GM23338 (cell line): ENCODE measurements at regions not wholly inside any gene's neighbourhood (a gene's known extent, or its start where the extent isn't known, plus 50 kb on each side); places are given as distances from the start of the nearest gene placed in this dataset.
A peak's percentile ranks its signal among the peaks of the same experiment; 100 is the strongest.

Source experiments
- ATAC-seq: fragments of 200-7000 bp; cut with Tn5 transposase; 3 replicates; pipeline ENCODE4 v1.9.1; 2020
- DNase-seq: peaks from one replicate; pipeline ENCODE4 v3.0.0-alpha.2; 2015; ENCODE audit warnings: low spot score
- H2AFZ ChIP-seq: fragments of 200-600 bp; sonication (generic); 2 replicates; pipeline ENCODE4 v1.8.0; 2016; ENCODE audit warnings: antibody characterized with exemption, mild to moderate bottlenecking, moderate library complexity
- H3F3A ChIP-seq: fragments of 200-600 bp; sonication (generic); replicated peaks from 2 replicates; pipeline ENCODE4 v1.8.0; 2017; ENCODE audit warnings: antibody characterized with exemption, mixed run types, low read depth
- H3K27ac ChIP-seq: fragments of 200-600 bp; sonication (generic); 2 replicates; pipeline ENCODE4 v1.6.1; 2016; ENCODE audit warnings: low read depth
- H3K27me3 ChIP-seq: fragments of 200-600 bp; sonication (generic); 2 replicates; pipeline ENCODE4 v1.8.0; 2016; ENCODE audit warnings: mild to moderate bottlenecking, mixed run types, moderate library complexity; ENCODE audit not compliant: insufficient read depth
- H3K36me3 ChIP-seq: fragments of 200-600 bp; sonication (generic); 2 replicates; pipeline ENCODE4 v1.8.0; 2016; ENCODE audit warnings: mild to moderate bottlenecking; ENCODE audit not compliant: insufficient read depth
- H3K4me1 ChIP-seq: fragments of 200-600 bp; sonication (generic); 2 replicates; pipeline ENCODE4 v1.8.0; 2016; ENCODE audit warnings: mild to moderate bottlenecking, moderate library complexity; ENCODE audit not compliant: insufficient read depth
- H3K4me2 ChIP-seq: fragments of 200-600 bp; sonication (generic); 2 replicates; pipeline ENCODE4 v1.7.1; 2017; ENCODE audit warnings: mixed run types
- H3K4me3 ChIP-seq: fragments of 200-600 bp; sonication (generic); 2 replicates; pipeline ENCODE4 v1.6.1; 2016; ENCODE audit warnings: mixed run types
- H3K79me2 ChIP-seq: fragments of 200-600 bp; sonication (generic); replicated peaks from 2 replicates; pipeline ENCODE4 v1.8.0; 2017; ENCODE audit warnings: mild to moderate bottlenecking; ENCODE audit not compliant: insufficient read depth
- H3K9me2 ChIP-seq: fragments of 200-600 bp; sonication (generic); 2 replicates; pipeline ENCODE4 v1.8.0; 2017; ENCODE audit not compliant: insufficient read depth
- H4K20me1 ChIP-seq: fragments of 200-600 bp; sonication (generic); replicated peaks from 2 replicates; pipeline ENCODE4 v1.8.0; 2017; ENCODE audit warnings: mild to moderate bottlenecking; ENCODE audit not compliant: insufficient read depth
- H3K27ac Mint-ChIP-seq: 2 replicates; pipeline ENCODE4 v1.8.0; 2020; ENCODE audit warnings: inconsistent platforms, mild to moderate bottlenecking, moderate library complexity, mixed read lengths
- H3K27me3 Mint-ChIP-seq: 3 replicates; pipeline ENCODE4 v1.8.0; 2022; ENCODE audit warnings: low read depth, mild to moderate bottlenecking, moderate library complexity, mixed read lengths, inconsistent platforms; ENCODE audit not compliant: insufficient read depth, poor library complexity
- H3K36me3 Mint-ChIP-seq: 3 replicates; pipeline ENCODE4 v1.8.0; 2021; ENCODE audit warnings: low read depth, mild to moderate bottlenecking, inconsistent platforms, moderate library complexity, mixed read lengths
- H3K4me1 Mint-ChIP-seq: 3 replicates; pipeline ENCODE4 v1.8.0; 2020; ENCODE audit warnings: mild to moderate bottlenecking, inconsistent platforms, mixed read lengths
- H3K4me3 Mint-ChIP-seq: 3 replicates; pipeline ENCODE4 v1.8.0; 2021; ENCODE audit warnings: moderate library complexity, mild to moderate bottlenecking, inconsistent platforms, mixed read lengths
- H3K9me3 Mint-ChIP-seq: 3 replicates; pipeline ENCODE4 v1.8.0; 2020; ENCODE audit warnings: moderate library complexity, mild to moderate bottlenecking, inconsistent platforms, mixed read lengths
- CREB1 ChIP-seq: fragments of 250-450 bp; sonication (Bioruptor Pico); IDR thresholded peaks from 2 replicates; pipeline ENCODE4 v1.5.0; 2020; ENCODE audit warnings: low read depth, mild to moderate bottlenecking, moderate library complexity
- EZH2 ChIP-seq: fragments of 200-600 bp; sonication (generic); IDR thresholded peaks from one replicate; pipeline ENCODE4 v1.8.0; 2017; ENCODE audit warnings: antibody characterized with exemption, mild to moderate bottlenecking, low read depth; ENCODE audit not compliant: unreplicated experiment
- EZH2phosphoT487 ChIP-seq: fragments of 200-600 bp; sonication (generic); IDR thresholded peaks from one replicate; pipeline ENCODE4 v1.8.1; 2018; ENCODE audit warnings: antibody characterized with exemption; ENCODE audit not compliant: unreplicated experiment
- NANOG ChIP-seq: IDR thresholded peaks from 2 replicates; pipeline ENCODE4 v1.6.1; 2016; ENCODE audit warnings: antibody characterized with exemption, borderline replicate concordance
- POLR2AphosphoS5 ChIP-seq: IDR thresholded peaks from 2 replicates; pipeline ENCODE4 v1.6.1; 2016; ENCODE audit warnings: antibody characterized with exemption, low read depth
- STAT1 ChIP-seq: IDR thresholded peaks from one replicate; pipeline ENCODE4 v1.6.1; 2016; ENCODE audit warnings: antibody characterized with exemption; ENCODE audit not compliant: unreplicated experiment
- ZNF114 ChIP-seq: fragments of 250-450 bp; sonication (Bioruptor Pico); IDR thresholded peaks from 2 replicates; pipeline ENCODE4 v1.5.0; 2020; ENCODE audit warnings: mild to moderate bottlenecking, moderate library complexity
- ZNF331 ChIP-seq: fragments of 250-450 bp; sonication (Bioruptor Pico); IDR thresholded peaks from 2 replicates; pipeline ENCODE4 v1.5.0; 2020; ENCODE audit warnings: low read depth, mild to moderate bottlenecking, moderate library complexity
- TF ChIP-seq, protein P1 (sequence below): IDR thresholded peaks from 2 replicates; pipeline ENCODE4 v1.6.1; 2016; ENCODE audit warnings: antibody characterized with exemption
- TF ChIP-seq, protein P2 (sequence below), 2 experiments: fragments of 200-600 bp in 1 of 2; sonication (generic) in 1 of 2; conservative IDR thresholded peaks; 2 replicates each; pipeline versions ENCODE4 v1.5.1 to v1.6.1; 2016 to 2017; ENCODE audit warnings: antibody characterized with exemption in 2 of 2, low read depth in 2 of 2, mild to moderate bottlenecking in 2 of 2, moderate library complexity in 1 of 2
- TF ChIP-seq, protein P3 (sequence below): IDR thresholded peaks from one replicate; pipeline ENCODE4 v1.6.1; 2018; ENCODE audit warnings: antibody characterized with exemption; ENCODE audit not compliant: unreplicated experiment

GRCh38 chr10:36564433-36564832 lies 561.0 kb upstream of the ANKRD30A start (continued):
- TF ChIP-seq, protein P1, sequence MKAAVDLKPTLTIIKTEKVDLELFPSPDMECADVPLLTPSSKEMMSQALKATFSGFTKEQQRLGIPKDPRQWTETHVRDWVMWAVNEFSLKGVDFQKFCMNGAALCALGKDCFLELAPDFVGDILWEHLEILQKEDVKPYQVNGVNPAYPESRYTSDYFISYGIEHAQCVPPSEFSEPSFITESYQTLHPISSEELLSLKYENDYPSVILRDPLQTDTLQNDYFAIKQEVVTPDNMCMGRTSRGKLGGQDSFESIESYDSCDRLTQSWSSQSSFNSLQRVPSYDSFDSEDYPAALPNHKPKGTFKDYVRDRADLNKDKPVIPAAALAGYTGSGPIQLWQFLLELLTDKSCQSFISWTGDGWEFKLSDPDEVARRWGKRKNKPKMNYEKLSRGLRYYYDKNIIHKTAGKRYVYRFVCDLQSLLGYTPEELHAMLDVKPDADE: no peak
- TF ChIP-seq NANOG: no peak
- TF ChIP-seq ZNF331 (CRISPR knock-in tag): no peak
- TF ChIP-seq STAT1: no peak
- TF ChIP-seq, protein P2, sequence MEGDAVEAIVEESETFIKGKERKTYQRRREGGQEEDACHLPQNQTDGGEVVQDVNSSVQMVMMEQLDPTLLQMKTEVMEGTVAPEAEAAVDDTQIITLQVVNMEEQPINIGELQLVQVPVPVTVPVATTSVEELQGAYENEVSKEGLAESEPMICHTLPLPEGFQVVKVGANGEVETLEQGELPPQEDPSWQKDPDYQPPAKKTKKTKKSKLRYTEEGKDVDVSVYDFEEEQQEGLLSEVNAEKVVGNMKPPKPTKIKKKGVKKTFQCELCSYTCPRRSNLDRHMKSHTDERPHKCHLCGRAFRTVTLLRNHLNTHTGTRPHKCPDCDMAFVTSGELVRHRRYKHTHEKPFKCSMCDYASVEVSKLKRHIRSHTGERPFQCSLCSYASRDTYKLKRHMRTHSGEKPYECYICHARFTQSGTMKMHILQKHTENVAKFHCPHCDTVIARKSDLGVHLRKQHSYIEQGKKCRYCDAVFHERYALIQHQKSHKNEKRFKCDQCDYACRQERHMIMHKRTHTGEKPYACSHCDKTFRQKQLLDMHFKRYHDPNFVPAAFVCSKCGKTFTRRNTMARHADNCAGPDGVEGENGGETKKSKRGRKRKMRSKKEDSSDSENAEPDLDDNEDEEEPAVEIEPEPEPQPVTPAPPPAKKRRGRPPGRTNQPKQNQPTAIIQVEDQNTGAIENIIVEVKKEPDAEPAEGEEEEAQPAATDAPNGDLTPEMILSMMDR (conservative IDR thresholded peaks at IDR 0.05; ENCODE audit: low read depth in 2 of 2): no peak
- TF ChIP-seq ZNF114 (CRISPR knock-in tag): no peak

GRCh38 chr10:36559412-36560400 lies 565.7 kb upstream of the ANKRD30A start:
- Histone ChIP-seq H3K4me2 (no peak overlapping the region), H3K9me2 (no peaks in the 10 kb centered on the region; the same call in 1 of the 2 replicates), H3K27me3 (no peaks in the 10 kb centered on the region), H4K20me1 (no peaks in the 10 kb centered on the region), H3K36me3 (no peaks in the 10 kb centered on the region), H3K4me1 (no peaks in the 10 kb centered on the region), H2AFZ (peak overlapping the region; percentile 44; the same call in 1 of the 2 replicates), H3K79me2 (no peaks in the 10 kb centered on the region), H3K27ac (no peak overlapping the region), H3K4me3 (no peak overlapping the region), H3F3A (no peaks in the 10 kb centered on the region)
- ATAC-seq (no peak), DNase-seq (no peak)
- Mint-ChIP-seq H3K36me3 (no peaks in the 10 kb centered on the region), H3K9me3 (no peaks in the 10 kb centered on the region), H3K4me3 (no peak overlapping the region), H3K4me1 (no peaks in the 10 kb centered on the region), H3K27ac (no peak overlapping the region), H3K27me3 (no peaks in the 10 kb centered on the region)
- no peak for TF ChIP-seq CREB1 (CRISPR knock-in tag)
- TF ChIP-seq STAT1: no peak
- TF ChIP-seq NANOG: no peak
- TF ChIP-seq POLR2AphosphoS5: no peak
- no peak for TF ChIP-seq EZH2phosphoT487
- TF ChIP-seq ZNF331 (CRISPR knock-in tag): no peak
- TF ChIP-seq, protein P3, sequence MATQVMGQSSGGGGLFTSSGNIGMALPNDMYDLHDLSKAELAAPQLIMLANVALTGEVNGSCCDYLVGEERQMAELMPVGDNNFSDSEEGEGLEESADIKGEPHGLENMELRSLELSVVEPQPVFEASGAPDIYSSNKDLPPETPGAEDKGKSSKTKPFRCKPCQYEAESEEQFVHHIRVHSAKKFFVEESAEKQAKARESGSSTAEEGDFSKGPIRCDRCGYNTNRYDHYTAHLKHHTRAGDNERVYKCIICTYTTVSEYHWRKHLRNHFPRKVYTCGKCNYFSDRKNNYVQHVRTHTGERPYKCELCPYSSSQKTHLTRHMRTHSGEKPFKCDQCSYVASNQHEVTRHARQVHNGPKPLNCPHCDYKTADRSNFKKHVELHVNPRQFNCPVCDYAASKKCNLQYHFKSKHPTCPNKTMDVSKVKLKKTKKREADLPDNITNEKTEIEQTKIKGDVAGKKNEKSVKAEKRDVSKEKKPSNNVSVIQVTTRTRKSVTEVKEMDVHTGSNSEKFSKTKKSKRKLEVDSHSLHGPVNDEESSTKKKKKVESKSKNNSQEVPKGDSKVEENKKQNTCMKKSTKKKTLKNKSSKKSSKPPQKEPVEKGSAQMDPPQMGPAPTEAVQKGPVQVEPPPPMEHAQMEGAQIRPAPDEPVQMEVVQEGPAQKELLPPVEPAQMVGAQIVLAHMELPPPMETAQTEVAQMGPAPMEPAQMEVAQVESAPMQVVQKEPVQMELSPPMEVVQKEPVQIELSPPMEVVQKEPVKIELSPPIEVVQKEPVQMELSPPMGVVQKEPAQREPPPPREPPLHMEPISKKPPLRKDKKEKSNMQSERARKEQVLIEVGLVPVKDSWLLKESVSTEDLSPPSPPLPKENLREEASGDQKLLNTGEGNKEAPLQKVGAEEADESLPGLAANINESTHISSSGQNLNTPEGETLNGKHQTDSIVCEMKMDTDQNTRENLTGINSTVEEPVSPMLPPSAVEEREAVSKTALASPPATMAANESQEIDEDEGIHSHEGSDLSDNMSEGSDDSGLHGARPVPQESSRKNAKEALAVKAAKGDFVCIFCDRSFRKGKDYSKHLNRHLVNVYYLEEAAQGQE: no peak
- TF ChIP-seq EZH2: no peak
- TF ChIP-seq, protein P1: no peak
- TF ChIP-seq, protein P2 (conservative IDR thresholded peaks at IDR 0.05; ENCODE audit: low read depth in 2 of 2): no peak
